ENCODE measurements at regions not wholly inside any gene's neighbourhood (a gene's known extent, or its start where the extent isn't known, plus 50 kb on each side); places are given as distances from the start of the nearest gene placed in this dataset.

- TF ChIP-seq POLR2AphosphoS5 (IDR thresholded peaks at IDR 0.05; ENCODE audit: low read depth, low read length) (no peak), TAF1 (IDR thresholded peaks at IDR 0.05; ENCODE audit: low read depth, low read length) (no peak), POLR2A (IDR thresholded peaks at IDR 0.05; ENCODE audit: low read depth, low read length) (no peak), PAX5 (IDR thresholded peaks at IDR 0.05; ENCODE audit: insufficient read depth, low read length, severe bottlenecking) (no peak), SPI1 (IDR thresholded peaks at IDR 0.05; ENCODE audit: low read depth, low read length) (no peak), POU2F2 (IDR thresholded peaks at IDR 0.05; ENCODE audit: low read depth, low read length) (no peak)
Observed at GRCh38 chr1:229158341-229158921, 112.5 kb upstream of the RAB4A start.

Measured in GM12891 (cell line).